Smooth muscle cell (in vitro differentiated cells): ENCODE measurements at regions not wholly inside any gene's neighbourhood (a gene's known extent, or its start where the extent isn't known, plus 50 kb on each side); places are given as distances from the start of the nearest gene placed in this dataset.
A peak's percentile ranks its signal among the peaks of the same experiment; 100 is the strongest.

Experiments used
- DNase-seq: peaks from one replicate; lab custom pipeline; 2025; ENCODE audit not compliant: unreplicated experiment; lab: John Stamatoyannopoulos, UW
- H2AFZ ChIP-seq: fragments of 200-600 bp; sonication (generic); 2 replicates; pipeline ENCODE4 v1.6.0; 2016; ENCODE audit warnings: antibody characterized with exemption, low read depth, mild to moderate bottlenecking
- H3F3A ChIP-seq: fragments of 200-600 bp; sonication (generic); 2 replicates; pipeline ENCODE4 v1.6.0; 2017; ENCODE audit warnings: antibody characterized with exemption, low read depth
- H3K27ac ChIP-seq: fragments of 200-600 bp; sonication (generic); 2 replicates; pipeline ENCODE4 v1.5.1; 2016; ENCODE audit warnings: low read depth, mild to moderate bottlenecking
- H3K27me3 ChIP-seq: fragments of 200-600 bp; sonication (generic); 2 replicates; pipeline ENCODE4 v1.6.1; 2016; ENCODE audit warnings: low read depth, mild to moderate bottlenecking
- H3K36me3 ChIP-seq: fragments of 200-600 bp; sonication (generic); 2 replicates; pipeline ENCODE4 v1.5.1; 2016; ENCODE audit warnings: low read depth
- H3K4me1 ChIP-seq: fragments of 200-600 bp; sonication (generic); 2 replicates; pipeline ENCODE4 v1.5.1; 2016; ENCODE audit warnings: low read depth
- H3K4me2 ChIP-seq: fragments of 200-600 bp; sonication (generic); 2 replicates; pipeline ENCODE4 v1.6.0; 2016; ENCODE audit warnings: mild to moderate bottlenecking
- H3K4me3 ChIP-seq: fragments of 200-600 bp; sonication (generic); 2 replicates; pipeline ENCODE4 v1.5.1; 2016; ENCODE audit warnings: mild to moderate bottlenecking
- H3K79me2 ChIP-seq: fragments of 200-600 bp; sonication (generic); 2 replicates; pipeline ENCODE4 v1.6.0; 2016; ENCODE audit warnings: low read depth, mild to moderate bottlenecking
- H3K9ac ChIP-seq: fragments of 200-600 bp; sonication (generic); 2 replicates; pipeline ENCODE4 v1.6.0; 2016; ENCODE audit warnings: low read depth
- H3K9me3 ChIP-seq: fragments of 200-600 bp; sonication (generic); replicated peaks from 2 replicates; pipeline ENCODE4 v1.5.1; 2016; ENCODE audit warnings: low read depth
- H4K20me1 ChIP-seq: fragments of 200-600 bp; sonication (generic); 2 replicates; pipeline ENCODE4 v1.6.0; 2016; ENCODE audit warnings: low read depth
- CTCF ChIP-seq: fragments of 200-600 bp; sonication (generic); IDR thresholded peaks from 2 replicates; pipeline ENCODE4 v1.5.1; 2017; ENCODE audit warnings: borderline replicate concordance, mild to moderate bottlenecking, antibody characterized with exemption; ENCODE audit not compliant: insufficient read depth, poor library complexity, severe bottlenecking
- WGBS: methylation state at CpG from one replicate; pipeline ENCODE4 v1.1.7; 2016; ENCODE audit warnings: low lambda C conversion rate; 5-methylcytosine and 5-hydroxymethylcytosine counted together

GRCh38 chr18:65968239-65969004, 217.6 kb downstream of the CDH7 start:
- no peaks in the 10 kb centered on the region for H3F3A ChIP-seq
- TF ChIP-seq CTCF = peak; percentile 52
- no peaks in the 10 kb centered on the region for H3K36me3 ChIP-seq
- no peak overlapping the region for H2AFZ ChIP-seq
- H3K27ac ChIP-seq = no peak overlapping the region
- no peak for DNase-seq
- no peak overlapping the region for H3K4me3 ChIP-seq
- no peaks in the 10 kb centered on the region for H4K20me1 ChIP-seq
- no peaks in the 10 kb centered on the region for H3K4me1 ChIP-seq
- no peak overlapping the region for H3K9ac ChIP-seq
- H3K79me2 ChIP-seq = no peaks in the 10 kb centered on the region
- H3K9me3 ChIP-seq = no peaks in the 10 kb centered on the region
- WGBS = 65% methylated on average over 7 of the region's 7 CpGs
- no peaks in the 10 kb centered on the region for H3K27me3 ChIP-seq
- H3K4me2 ChIP-seq = no peak overlapping the region

- Histone ChIP-seq H3K27ac (no peak overlapping the region), H2AFZ (no peak overlapping the region), H3K36me3 (no peaks in the 10 kb centered on the region), H3F3A (no peaks in the 10 kb centered on the region), H3K4me1 (no peaks in the 10 kb centered on the region), H3K4me2 (no peak overlapping the region), H3K4me3 (no peak overlapping the region), H4K20me1 (no peaks in the 10 kb centered on the region), H3K27me3 (no peaks in the 10 kb centered on the region), H3K9ac (no peak overlapping the region), H3K79me2 (no peaks in the 10 kb centered on the region), H3K9me3 (no peaks in the 10 kb centered on the region)
- no peak for TF ChIP-seq CTCF
- DNase-seq = no peak
- 85% methylated on average over 4 of the region's 4 CpGs for WGBS
These were observed 204.9 kb downstream of the CDH7 start for GRCh38 chr18:65955747-65956146.

GRCh38 chr18:65954372-65954771, 203.6 kb downstream of the CDH7 start:
- H4K20me1 ChIP-seq = no peaks in the 10 kb centered on the region
- no peaks in the 10 kb centered on the region for H3K79me2 ChIP-seq
- no peak overlapping the region for H3K27ac ChIP-seq
- no peak for DNase-seq
- H3K27me3 ChIP-seq = no peaks in the 10 kb centered on the region
- no peak overlapping the region for H2AFZ ChIP-seq
- H3K4me1 ChIP-seq = no peaks in the 10 kb centered on the region
- H3K9ac ChIP-seq = no peak overlapping the region
- H3K4me3 ChIP-seq = no peak overlapping the region
- no peaks in the 10 kb centered on the region for H3K36me3 ChIP-seq
- WGBS = 92% methylated on average over 7 of the region's 7 CpGs
- no peak for TF ChIP-seq CTCF
- no peaks in the 10 kb centered on the region for H3K9me3 ChIP-seq
- H3F3A ChIP-seq = no peaks in the 10 kb centered on the region
- no peak overlapping the region for H3K4me2 ChIP-seq

GRCh38 chr18:65946777-65947176, 196.0 kb downstream of the CDH7 start:
- H3F3A ChIP-seq = no peaks in the 10 kb centered on the region
- no peak for TF ChIP-seq CTCF
- H3K4me2 ChIP-seq = no peak overlapping the region
- no peaks in the 10 kb centered on the region for H3K79me2 ChIP-seq
- no peak for DNase-seq
- no peaks in the 10 kb centered on the region for H3K36me3 ChIP-seq
- no peak overlapping the region for H3K9ac ChIP-seq
- H3K27ac ChIP-seq = no peak overlapping the region
- 90% methylated on average over 3 of the region's 3 CpGs for WGBS
- H3K4me3 ChIP-seq = no peak overlapping the region
- no peaks in the 10 kb centered on the region for H3K27me3 ChIP-seq
- no peaks in the 10 kb centered on the region for H4K20me1 ChIP-seq
- no peaks in the 10 kb centered on the region for H3K9me3 ChIP-seq
- no peaks in the 10 kb centered on the region for H3K4me1 ChIP-seq
- H2AFZ ChIP-seq = no peak overlapping the region
